HG03354 (cell line): ENCODE measurements at regions not wholly inside any gene's neighbourhood (a gene's known extent, or its start where the extent isn't known, plus 50 kb on each side); places are given as distances from the start of the nearest gene placed in this dataset.

Source experiments
- ATAC-seq: cut with Tn5 transposase; IDR thresholded peaks from one replicate; pipeline ENCODE4 v1.9.1; 2021; ENCODE audit warnings: mild to moderate bottlenecking; ENCODE audit not compliant: unreplicated experiment, poor library complexity, severe bottlenecking

GRCh38 chr10:120981601-120982391 lies 130.6 kb downstream of the WDR11 start:
- no peak for ATAC-seq

GRCh38 chr10:120982507-120982906 lies 131.3 kb downstream of the WDR11 start:
- ATAC-seq = no peak

- no peak for ATAC-seq
These were observed 132.6 kb downstream of the WDR11 start for GRCh38 chr10:120983721-120984120.

- ATAC-seq = no peak
These were observed 133.1 kb downstream of the WDR11 start for GRCh38 chr10:120984221-120984620.

- no peak for ATAC-seq
These were observed 136.2 kb downstream of the WDR11 start for GRCh38 chr10:120987359-120987758.

- no peak for ATAC-seq
These were observed 137.6 kb downstream of the WDR11 start for GRCh38 chr10:120988751-120989150.

GRCh38 chr10:120989279-120989678 lies 138.1 kb downstream of the WDR11 start:
- no peak for ATAC-seq

GRCh38 chr10:120989996-120990598 lies 138.9 kb downstream of the WDR11 start:
- no peak for ATAC-seq

- ATAC-seq = no peak
These were observed 139.7 kb downstream of the WDR11 start for GRCh38 chr10:120990831-120991230.

GRCh38 chr10:120993089-120993488 lies 141.9 kb downstream of the WDR11 start:
- no peak for ATAC-seq

GRCh38 chr10:120995768-120996167 lies 144.6 kb downstream of the WDR11 start:
- no peak for ATAC-seq

GRCh38 chr10:120996456-120997034 lies 145.4 kb downstream of the WDR11 start:
- no peak for ATAC-seq

GRCh38 chr10:120997313-120997712 lies 146.2 kb downstream of the WDR11 start:
- no peak for ATAC-seq

- ATAC-seq = no peak
These were observed 146.6 kb downstream of the WDR11 start for GRCh38 chr10:120997756-120998155.

- no peak for ATAC-seq
These were observed 147.1 kb downstream of the WDR11 start for GRCh38 chr10:120998251-120998650.

- ATAC-seq = no peak
These were observed 147.7 kb downstream of the WDR11 start for GRCh38 chr10:120998782-120999285.

- no peak for ATAC-seq
These were observed 148.7 kb downstream of the WDR11 start for GRCh38 chr10:120999868-121000267.

GRCh38 chr10:121002586-121003205 lies 151.5 kb downstream of the WDR11 start:
- ATAC-seq = no peak

GRCh38 chr10:121005948-121006587 lies 154.9 kb downstream of the WDR11 start:
- no peak for ATAC-seq

GRCh38 chr10:121007264-121007663 lies 156.1 kb downstream of the WDR11 start:
- ATAC-seq = no peak
